GM12891 (cell line): ENCODE measurements at regions not wholly inside any gene's neighbourhood (a gene's known extent, or its start where the extent isn't known, plus 50 kb on each side); places are given as distances from the start of the nearest gene placed in this dataset.

ENCODE experiments used
- POLR2A ChIP-seq: IDR thresholded peaks from 2 replicates; pipeline ENCODE4 v1.6.1; 2011; ENCODE audit warnings: low read depth, low read length, control low read depth
- POLR2AphosphoS5 ChIP-seq: IDR thresholded peaks from 2 replicates; pipeline ENCODE4 v1.6.1; 2011; ENCODE audit warnings: low read depth, low read length, control low read depth
- POU2F2 ChIP-seq: IDR thresholded peaks from 2 replicates; pipeline ENCODE4 v1.6.1; 2011; ENCODE audit warnings: low read depth, mild to moderate bottlenecking, control low read depth, low read length, moderate library complexity
- SPI1 ChIP-seq: IDR thresholded peaks from 2 replicates; pipeline ENCODE4 v1.6.1; 2011; ENCODE audit warnings: low read depth, low read length, control low read depth
- TAF1 ChIP-seq: IDR thresholded peaks from 2 replicates; pipeline ENCODE4 v1.6.1; 2011; ENCODE audit warnings: low read depth, low read length, control low read depth

- TF ChIP-seq POLR2A (no peak), POLR2AphosphoS5 (no peak), TAF1 (no peak), SPI1 (no peak), POU2F2 (no peak)
Observed at GRCh38 chr5:4777435-4777834, 362.7 kb upstream of the ADAMTS16 start.
